Activated T-cell treated with anti-CD3 and anti-CD28 coated beads, Interleukin-2, amount 50 U/mL, for 72 hours (primary cell): ENCODE measurements at regions not wholly inside any gene's neighbourhood (a gene's known extent, or its start where the extent isn't known, plus 50 kb on each side); places are given as distances from the start of the nearest gene placed in this dataset.
"Not testable (repeated sequence)": the region's sequence is repeated elsewhere in the genome, so short reads cannot be mapped to it uniquely, and the experiment has no call there.

Source experiments
- ATAC-seq, 2 donors: fragments of 150-1000 bp; cut with Tn5 transposase; replicated peaks in 1 of 2; 2 replicates each; pipeline ENCODE4 v1.10.0; 2021; ENCODE audit warnings: moderate library complexity in 2 of 2, mild to moderate bottlenecking in 1 of 2
- DNase-seq, 2 donors: peaks; one replicate each; pipeline ENCODE4 v3.0.0; 2021 to 2022; ENCODE audit warnings: mixed read lengths in 1 of 2
- H3K27ac Mint-ChIP-seq: one replicate; pipeline ENCODE4 v1.8.0; 2022; ENCODE audit warnings: mild to moderate bottlenecking, moderate library complexity, mixed read lengths
- H3K27me3 Mint-ChIP-seq: one replicate; pipeline ENCODE4 v1.8.0; 2022; ENCODE audit warnings: low read depth, mixed read lengths
- H3K36me3 Mint-ChIP-seq, 2 donors: one replicate each; pipeline ENCODE4 v1.8.0; 2022; ENCODE audit warnings: mixed read lengths in 2 of 2, mild to moderate bottlenecking in 1 of 2; ENCODE audit not compliant: insufficient read depth in 2 of 2
- H3K4me1 Mint-ChIP-seq: one replicate; pipeline ENCODE4 v1.8.0; 2022; ENCODE audit warnings: low read depth, mixed read lengths
- H3K4me3 Mint-ChIP-seq, 2 donors: one replicate each; pipeline ENCODE4 v1.8.0; 2022; ENCODE audit warnings: mild to moderate bottlenecking in 2 of 2, mixed read lengths in 2 of 2, moderate library complexity in 2 of 2
- H3K9me3 Mint-ChIP-seq, 2 donors: one replicate each; pipeline ENCODE4 v1.8.0; 2022; ENCODE audit warnings: mixed read lengths in 2 of 2

DNA sequence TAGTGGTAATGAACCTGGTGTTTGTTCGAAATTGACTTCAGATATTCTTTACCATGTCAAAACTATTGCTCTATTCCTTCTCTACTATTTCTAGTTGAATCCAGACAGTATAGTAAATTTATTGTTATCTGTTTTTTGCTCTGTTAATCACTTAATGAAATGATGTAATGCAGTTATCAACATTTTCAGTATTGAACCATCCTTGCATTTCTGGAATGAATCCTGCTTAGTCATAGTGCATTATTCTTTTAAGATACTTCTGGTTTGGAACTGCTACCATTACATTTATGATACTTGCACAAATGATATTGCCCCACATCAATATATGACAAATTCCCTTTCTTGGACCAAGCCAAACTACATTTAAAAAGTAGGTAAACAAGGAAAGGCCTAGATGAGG is 554.0 kb upstream of the KLF4 start:
- H3K27me3 Mint-ChIP-seq = no peaks in the 10 kb centered on the region
- ATAC-seq (no peak), DNase-seq (no peak)

GRCh38 chr9:108041551-108041950 is 552.0 kb upstream of the KLF4 start:
- DNase-seq = no peak
- Mint-ChIP-seq H3K27me3 (no peaks in the 10 kb centered on the region), H3K36me3 (peaks cover 0 to 3% of the 10 kb centered on the region in 2 donors), H3K27ac (no peak overlapping the region), H3K4me3 (no peak overlapping the region), H3K9me3 (peaks cover 0 to 9% of the 10 kb centered on the region in 2 donors), H3K4me1 (no peaks in the 10 kb centered on the region)
- ATAC-seq = no peak

More for the DNA sequence above, 554.0 kb upstream of the KLF4 start:
- H3K9me3 Mint-ChIP-seq = peaks cover 3 to 8% of the 10 kb centered on the region in 2 donors
- no peak overlapping the region for H3K27ac Mint-ChIP-seq
- no peak overlapping the region for H3K4me3 Mint-ChIP-seq
- peaks cover 0 to 3% of the 10 kb centered on the region in 2 donors for H3K36me3 Mint-ChIP-seq
- no peaks in the 10 kb centered on the region for H3K4me1 Mint-ChIP-seq

- Mint-ChIP-seq H3K27me3 (no peaks in the 10 kb centered on the region), H3K36me3 (peaks cover 0 to 3% of the 10 kb centered on the region in 2 donors), H3K27ac (no peak overlapping the region), H3K9me3 (peaks cover 0 to 9% of the 10 kb centered on the region in 2 donors), H3K4me1 (no peaks in the 10 kb centered on the region), H3K4me3 (no peak overlapping the region)
- no peak for DNase-seq
- ATAC-seq = no peak
Measured at GRCh38 chr9:108040783-108041182, 551.2 kb upstream of the KLF4 start.

DNA sequence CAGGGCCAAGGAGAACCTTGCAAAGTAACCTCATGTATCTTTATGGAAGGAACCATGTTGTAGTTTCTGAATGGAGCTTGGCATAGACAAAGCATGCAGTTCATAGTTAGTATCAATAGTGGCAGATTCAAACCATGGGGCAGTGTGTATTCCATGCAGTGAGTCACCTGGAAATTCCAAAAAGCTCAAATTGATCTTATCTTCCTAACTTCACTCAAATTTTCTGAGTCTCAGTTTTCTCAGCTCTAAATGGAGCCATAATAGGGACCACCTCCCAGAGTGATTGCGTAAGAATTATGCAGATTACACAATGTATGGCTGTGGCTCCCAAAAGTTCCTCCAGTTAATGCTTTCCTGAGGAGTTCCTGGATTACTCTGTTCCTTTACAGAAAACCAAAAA is 549.9 kb upstream of the KLF4 start:
- peaks cover 0 to 4% of the 10 kb centered on the region in 2 donors for H3K36me3 Mint-ChIP-seq
- H3K9me3 Mint-ChIP-seq = peaks cover 0 to 9% of the 10 kb centered on the region in 2 donors
- no peak for ATAC-seq
- H3K27ac Mint-ChIP-seq = no peak overlapping the region
- DNase-seq = no peak
- H3K27me3 Mint-ChIP-seq = no peaks in the 10 kb centered on the region
- H3K4me3 Mint-ChIP-seq = no peak overlapping the region
- H3K4me1 Mint-ChIP-seq = no peaks in the 10 kb centered on the region

DNA sequence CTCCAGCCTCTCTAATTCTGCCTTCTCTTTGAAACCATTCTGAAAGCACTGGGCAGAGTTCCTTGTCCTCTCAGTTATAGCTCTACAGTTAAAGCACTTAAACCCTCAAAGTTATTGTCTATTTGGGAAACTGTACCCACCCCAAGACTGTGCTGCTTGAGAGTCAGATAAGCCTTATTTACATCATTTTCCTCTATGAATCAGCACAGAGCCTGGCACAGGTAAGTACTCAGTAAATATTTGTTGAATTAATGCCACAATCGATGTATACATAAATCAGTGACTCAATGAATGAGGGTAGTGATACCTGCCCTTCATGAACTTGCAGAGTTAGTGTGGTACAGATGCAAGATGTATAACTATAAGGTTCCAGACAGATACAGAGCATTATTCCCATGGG is 549.4 kb upstream of the KLF4 start:
- no peaks in the 10 kb centered on the region for H3K4me1 Mint-ChIP-seq
- no peaks in the 10 kb centered on the region for H3K27me3 Mint-ChIP-seq
- no peak overlapping the region for H3K4me3 Mint-ChIP-seq
- no peak for ATAC-seq
- no peak overlapping the region for H3K27ac Mint-ChIP-seq
- H3K9me3 Mint-ChIP-seq = peaks cover 0 to 9% of the 10 kb centered on the region in 2 donors
- no peak for DNase-seq
- peaks cover 0 to 4% of the 10 kb centered on the region in 2 donors for H3K36me3 Mint-ChIP-seq

- Mint-ChIP-seq H3K9me3 (peaks cover 7 to 9% of the 10 kb centered on the region in 2 donors), H3K4me1 (no peaks in the 10 kb centered on the region), H3K4me3 (no peak overlapping the region), H3K27me3 (no peaks in the 10 kb centered on the region), H3K27ac (no peak overlapping the region), H3K36me3 (peaks cover 3 to 5% of the 10 kb centered on the region in 2 donors)
- ATAC-seq = no peak
- no peak for DNase-seq
Measured at GRCh38 chr9:108035487-108035886, 545.9 kb upstream of the KLF4 start.

GRCh38 chr9:108033976-108034964 is 544.7 kb upstream of the KLF4 start:
- H3K9me3 Mint-ChIP-seq = peaks cover 9 to 11% of the 10 kb centered on the region in 2 donors
- DNase-seq (no peak), ATAC-seq (no peak)
- H3K4me1 Mint-ChIP-seq = no peaks in the 10 kb centered on the region
- peaks cover 3 to 5% of the 10 kb centered on the region in 2 donors for H3K36me3 Mint-ChIP-seq
- no peak overlapping the region for H3K4me3 Mint-ChIP-seq
- no peak overlapping the region for H3K27ac Mint-ChIP-seq
- no peaks in the 10 kb centered on the region for H3K27me3 Mint-ChIP-seq

- H3K27me3 Mint-ChIP-seq, DNase-seq, H3K36me3 Mint-ChIP-seq, H3K4me3 Mint-ChIP-seq, ATAC-seq, H3K27ac Mint-ChIP-seq, H3K4me1 Mint-ChIP-seq: not testable (repeated sequence)
- H3K9me3 Mint-ChIP-seq = peaks cover 9 to 11% of the 10 kb centered on the region in 2 donors
Measured at GRCh38 chr9:108032079-108032478, 542.5 kb upstream of the KLF4 start.

GRCh38 chr9:108031221-108031620 is 541.7 kb upstream of the KLF4 start:
- not testable (repeated sequence) for DNase-seq, H3K27ac Mint-ChIP-seq, H3K4me1 Mint-ChIP-seq, H3K4me3 Mint-ChIP-seq, H3K27me3 Mint-ChIP-seq, H3K36me3 Mint-ChIP-seq, ATAC-seq
- peaks cover 9 to 11% of the 10 kb centered on the region in 2 donors for H3K9me3 Mint-ChIP-seq

DNA sequence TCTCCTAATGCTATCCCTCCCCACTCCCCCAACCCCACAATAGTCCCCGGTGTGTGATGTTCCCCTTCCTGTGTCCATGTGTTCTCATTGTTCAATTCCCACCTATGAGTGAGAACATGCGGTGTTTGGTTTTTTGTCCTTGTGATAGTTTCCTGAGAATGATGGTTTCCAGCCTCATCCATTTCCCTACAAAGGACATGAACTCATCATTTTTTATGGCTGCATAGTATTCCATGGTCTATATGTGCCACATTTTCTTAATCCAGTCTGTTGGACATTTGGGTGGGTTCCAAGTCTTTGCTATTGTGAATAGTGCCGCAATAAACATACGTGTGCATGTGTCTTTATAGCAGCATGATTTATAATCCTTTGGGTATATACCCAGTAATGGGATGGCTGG is 537.1 kb upstream of the KLF4 start:
- not testable (repeated sequence) for H3K27ac Mint-ChIP-seq

DNA sequence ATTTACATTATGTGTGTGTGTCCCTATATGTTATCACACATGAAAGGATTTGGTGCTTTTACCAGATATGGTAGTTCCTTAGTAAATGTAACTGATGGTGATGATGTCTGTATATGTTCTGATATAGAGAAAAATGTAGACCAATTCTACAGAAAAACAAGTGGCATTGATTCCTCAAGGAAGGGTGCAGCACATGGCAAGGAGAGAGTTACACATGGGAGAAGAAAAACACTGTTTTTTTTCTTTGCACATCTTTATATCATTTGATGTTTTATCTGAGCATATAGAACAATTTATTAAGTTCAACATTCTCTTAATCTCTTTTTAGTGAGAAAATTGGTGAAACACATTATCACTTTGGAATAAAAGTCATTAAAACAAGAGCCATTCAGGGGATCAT is 535.0 kb upstream of the KLF4 start:
- Mint-ChIP-seq H3K36me3 (no peaks in the 10 kb centered on the region), H3K9me3 (peaks cover 5 to 6% of the 10 kb centered on the region in 2 donors), H3K4me3 (no peak overlapping the region), H3K27ac (no peak overlapping the region), H3K27me3 (no peaks in the 10 kb centered on the region), H3K4me1 (no peaks in the 10 kb centered on the region)
- ATAC-seq (no peak), DNase-seq (no peak)

More for the DNA sequence above, 537.1 kb upstream of the KLF4 start:
- not testable (repeated sequence) for DNase-seq, H3K36me3 Mint-ChIP-seq, H3K9me3 Mint-ChIP-seq, ATAC-seq, H3K4me3 Mint-ChIP-seq, H3K4me1 Mint-ChIP-seq, H3K27me3 Mint-ChIP-seq

DNA sequence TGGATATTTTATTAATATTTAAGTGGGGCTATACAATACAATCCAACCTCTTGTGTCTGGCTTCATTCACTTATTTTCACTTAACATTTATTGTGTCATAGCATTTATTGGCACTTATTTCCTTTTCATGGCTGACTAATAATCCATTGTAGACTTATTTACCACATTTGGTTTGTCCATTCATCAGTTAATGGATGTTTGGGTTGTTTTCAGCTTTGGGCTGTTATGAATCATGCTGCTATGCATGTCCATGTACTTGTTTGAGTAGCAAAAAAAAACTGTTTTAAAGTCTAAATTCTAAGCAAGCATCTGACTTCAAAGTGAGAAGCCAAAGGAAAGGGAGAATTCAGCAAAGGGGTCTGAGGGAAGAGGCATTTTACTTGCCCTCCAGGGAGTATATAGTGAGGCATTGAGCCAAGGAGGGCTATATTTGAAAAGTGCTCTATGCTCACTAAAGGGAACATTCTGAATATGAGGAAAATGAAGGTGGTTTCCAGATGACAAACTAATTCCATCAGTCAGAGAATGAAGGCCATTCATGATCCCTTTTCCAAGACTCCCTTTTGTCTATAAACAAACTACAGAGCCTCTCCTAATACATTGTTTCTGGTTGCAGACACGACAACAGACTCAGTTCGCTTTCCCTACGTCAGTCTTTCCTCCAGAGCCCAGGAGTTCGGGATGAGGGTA is 532.8 kb upstream of the KLF4 start:
- Mint-ChIP-seq H3K4me3 (no peak overlapping the region), H3K9me3 (peaks cover 2 to 9% of the 10 kb centered on the region in 2 donors), H3K27me3 (no peaks in the 10 kb centered on the region), H3K27ac (no peak overlapping the region), H3K36me3 (no peaks in the 10 kb centered on the region), H3K4me1 (no peaks in the 10 kb centered on the region)
- no peak for DNase-seq
- no peak for ATAC-seq

- no peaks in the 10 kb centered on the region for H3K27me3 Mint-ChIP-seq
- ATAC-seq (no peak), DNase-seq (no peak)
- no peak overlapping the region for H3K4me3 Mint-ChIP-seq
- no peaks in the 10 kb centered on the region for H3K36me3 Mint-ChIP-seq
- no peak overlapping the region for H3K27ac Mint-ChIP-seq
- H3K9me3 Mint-ChIP-seq = peaks cover 2 to 9% of the 10 kb centered on the region in 2 donors
- H3K4me1 Mint-ChIP-seq = no peaks in the 10 kb centered on the region
Measured at GRCh38 chr9:108021096-108021710, 531.6 kb upstream of the KLF4 start.
